Peyer's patch (tissue), 4 donors: ENCODE measurements at regions not wholly inside any gene's neighbourhood (a gene's known extent, or its start where the extent isn't known, plus 50 kb on each side); places are given as distances from the start of the nearest gene placed in this dataset.
A peak's percentile ranks its signal among the peaks of the same experiment; 100 is the strongest.

Source experiments
- DNase-seq, 3 donors: peaks; one replicate each; pipeline ENCODE4 v3.0.0-alpha.2; 2017 to 2019
- H3K27ac ChIP-seq, 4 donors: fragments of 200-600 bp; sonication (generic); one replicate each; pipeline ENCODE4 v1.5.1; 2016 to 2019
- H3K27me3 ChIP-seq, 2 donors: fragments of 200-600 bp; sonication (generic); one replicate each; pipeline ENCODE4 v1.5.1; 2019
- H3K36me3 ChIP-seq, 3 donors: fragments of 200-600 bp; sonication (generic); one replicate each; pipeline ENCODE4 v1.5.1; 2016 to 2019
- H3K4me1 ChIP-seq, 4 donors: fragments of 200-600 bp; sonication (generic); one replicate each; pipeline ENCODE4 v1.5.1; 2016 to 2019
- H3K4me3 ChIP-seq, 4 donors: fragments of 200-600 bp; sonication (generic); 1 replicate in 3 of 4; 2 replicates in 1 of 4; pipeline ENCODE4 v1.5.1; 2016 to 2019; ENCODE audit warnings: mild to moderate bottlenecking in 1 of 4
- H3K9me3 ChIP-seq, 4 donors: fragments of 200-600 bp; sonication (generic); one replicate each; pipeline ENCODE4 v1.5.1; 2016 to 2019; ENCODE audit warnings: mild to moderate bottlenecking in 1 of 4
- POLR2A ChIP-seq, 2 donors: fragments of 450-650 bp; IDR thresholded peaks; one replicate each; pipeline ENCODE4 v1.5.1; 2017; ENCODE audit warnings: antibody characterized with exemption in 2 of 2, mild to moderate bottlenecking in 2 of 2, moderate library complexity in 2 of 2
- TF ChIP-seq, protein P1 (sequence below), 6 experiments: fragments of 450-650 bp in 4 of 6; fragments of 200-600 bp in 2 of 6; sonication (generic) in 1 of 6; IDR thresholded peaks; one replicate each; pipeline ENCODE4 v1.5.1; 2017 to 2019; ENCODE audit warnings: antibody characterized with exemption in 6 of 6, mild to moderate bottlenecking in 3 of 6, moderate library complexity in 1 of 6

DNA sequence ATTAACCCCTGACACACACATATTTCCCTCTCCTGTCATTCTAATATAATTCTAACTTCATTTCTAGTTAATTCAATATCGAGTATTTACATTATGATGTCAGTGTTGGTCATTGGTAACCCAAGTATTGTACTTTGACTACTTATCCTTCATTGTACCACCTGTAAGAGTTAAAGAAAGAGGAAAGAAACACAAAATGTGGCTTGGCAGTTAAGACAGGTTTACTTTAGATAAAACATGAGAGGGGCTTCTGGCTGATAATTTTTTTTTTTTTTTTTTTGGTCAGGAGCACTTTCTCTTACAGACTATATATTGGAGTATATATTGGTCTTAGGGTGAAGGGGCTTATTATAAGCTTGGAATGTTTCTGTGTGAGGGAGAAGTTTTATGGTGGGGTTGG is 57.0 kb upstream of the ACYP2 start:
- no peaks in the 10 kb centered on the region for H3K4me1 ChIP-seq
- H3K27me3 ChIP-seq = no peaks in the 10 kb centered on the region
- H3K27ac ChIP-seq = no peak overlapping the region
- no peak for DNase-seq
- peaks cover 0 to 1% (median 0%) of the 10 kb centered on the region in 4 donors for H3K9me3 ChIP-seq
- no peaks in the 10 kb centered on the region for H3K36me3 ChIP-seq
- H3K4me3 ChIP-seq = no peak overlapping the region
- TF ChIP-seq, protein P1, sequence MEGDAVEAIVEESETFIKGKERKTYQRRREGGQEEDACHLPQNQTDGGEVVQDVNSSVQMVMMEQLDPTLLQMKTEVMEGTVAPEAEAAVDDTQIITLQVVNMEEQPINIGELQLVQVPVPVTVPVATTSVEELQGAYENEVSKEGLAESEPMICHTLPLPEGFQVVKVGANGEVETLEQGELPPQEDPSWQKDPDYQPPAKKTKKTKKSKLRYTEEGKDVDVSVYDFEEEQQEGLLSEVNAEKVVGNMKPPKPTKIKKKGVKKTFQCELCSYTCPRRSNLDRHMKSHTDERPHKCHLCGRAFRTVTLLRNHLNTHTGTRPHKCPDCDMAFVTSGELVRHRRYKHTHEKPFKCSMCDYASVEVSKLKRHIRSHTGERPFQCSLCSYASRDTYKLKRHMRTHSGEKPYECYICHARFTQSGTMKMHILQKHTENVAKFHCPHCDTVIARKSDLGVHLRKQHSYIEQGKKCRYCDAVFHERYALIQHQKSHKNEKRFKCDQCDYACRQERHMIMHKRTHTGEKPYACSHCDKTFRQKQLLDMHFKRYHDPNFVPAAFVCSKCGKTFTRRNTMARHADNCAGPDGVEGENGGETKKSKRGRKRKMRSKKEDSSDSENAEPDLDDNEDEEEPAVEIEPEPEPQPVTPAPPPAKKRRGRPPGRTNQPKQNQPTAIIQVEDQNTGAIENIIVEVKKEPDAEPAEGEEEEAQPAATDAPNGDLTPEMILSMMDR (IDR thresholded peaks at IDR 0.05) = no peak
- no peak for TF ChIP-seq POLR2A (IDR thresholded peaks at IDR 0.05)

DNA sequence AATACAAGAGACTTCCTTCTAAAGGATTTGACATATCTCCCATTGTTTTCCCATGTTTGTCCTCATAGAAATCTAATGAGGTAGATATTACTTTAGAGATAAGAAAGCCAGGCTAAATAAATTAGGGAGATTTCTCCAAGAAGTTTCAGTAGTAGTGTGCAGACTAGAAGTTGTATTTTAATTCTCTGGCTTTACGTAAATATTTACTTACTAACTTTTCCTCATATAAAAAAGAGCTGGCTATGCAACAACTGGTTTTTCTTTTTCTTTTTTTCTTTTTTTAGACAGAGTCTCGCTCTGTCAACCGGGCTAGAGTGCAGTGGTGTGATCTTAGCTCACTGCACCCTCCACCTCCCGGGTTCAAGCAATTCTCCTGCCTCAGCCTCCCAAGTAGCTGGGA is 60.6 kb upstream of the ACYP2 start:
- no peak for DNase-seq
- Histone ChIP-seq H3K9me3 (peaks cover 0 to 4% (median 0%) of the 10 kb centered on the region in 4 donors), H3K4me3 (no peak overlapping the region), H3K36me3 (no peaks in the 10 kb centered on the region), H3K27ac (peak overlapping the region in 1 of 4 donors; percentile 49), H3K4me1 (no peaks in the 10 kb centered on the region), H3K27me3 (no peaks in the 10 kb centered on the region)
- no peak for TF ChIP-seq POLR2A (IDR thresholded peaks at IDR 0.05)
- TF ChIP-seq, protein P1 (IDR thresholded peaks at IDR 0.05) = no peak

DNA sequence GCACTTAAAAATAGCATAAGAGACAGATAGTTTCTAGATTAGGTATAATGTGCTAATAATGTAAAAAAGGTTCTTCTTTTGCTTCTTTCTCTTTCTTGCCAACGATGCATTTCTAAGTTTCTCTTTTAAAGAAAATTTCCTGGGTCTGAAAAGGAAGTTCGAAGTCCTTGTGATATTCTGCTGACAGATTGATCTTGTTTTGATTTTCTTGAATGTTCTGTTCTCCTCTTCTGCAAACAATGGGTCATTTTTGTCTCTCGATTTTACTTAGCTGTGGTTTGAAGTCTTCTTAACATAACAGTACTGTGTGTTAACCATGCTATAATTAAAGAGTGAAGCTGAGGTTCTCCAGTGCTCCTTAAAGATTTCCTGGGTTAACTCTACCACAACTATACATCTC is 61.1 kb upstream of the ACYP2 start:
- peak overlapping the region in 2 of 4 donors; percentile 25 to 49 for H3K27ac ChIP-seq

DNA sequence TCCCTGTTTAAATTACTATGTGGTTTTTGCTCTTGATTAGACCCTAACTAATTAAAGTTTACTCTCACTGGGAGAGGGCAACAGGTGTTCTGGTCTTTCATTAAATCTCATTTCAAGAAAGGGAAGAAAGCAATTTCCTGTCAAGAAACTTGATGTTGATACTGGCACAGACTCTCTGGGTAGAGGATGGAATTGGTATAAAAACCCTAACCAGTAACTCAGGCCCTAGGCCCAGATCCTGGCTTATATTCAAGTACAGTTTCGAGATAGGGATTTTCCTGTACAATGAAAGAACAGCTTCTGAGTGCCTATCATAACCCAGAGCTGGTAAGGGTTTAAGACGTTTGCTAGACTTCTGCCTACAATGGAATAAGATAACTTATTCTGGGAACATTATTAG is 61.6 kb upstream of the ACYP2 start:
- no peaks in the 10 kb centered on the region for H3K4me1 ChIP-seq
- TF ChIP-seq, protein P1 (IDR thresholded peaks at IDR 0.05) = no peak
- H3K4me3 ChIP-seq = no peak overlapping the region
- peak overlapping the region in 2 of 4 donors; percentile 25 to 49 for H3K27ac ChIP-seq
- H3K36me3 ChIP-seq = no peaks in the 10 kb centered on the region
- H3K9me3 ChIP-seq = peaks cover 0 to 4% (median 0%) of the 10 kb centered on the region in 4 donors
- H3K27me3 ChIP-seq = no peaks in the 10 kb centered on the region
- DNase-seq = no peak

More for the DNA sequence above, 61.1 kb upstream of the ACYP2 start:
- Histone ChIP-seq H3K9me3 (peaks cover 0 to 4% (median 0%) of the 10 kb centered on the region in 4 donors), H3K27me3 (no peaks in the 10 kb centered on the region), H3K4me3 (no peak overlapping the region), H3K4me1 (no peaks in the 10 kb centered on the region), H3K36me3 (no peaks in the 10 kb centered on the region)
- no peak for DNase-seq
- TF ChIP-seq POLR2A (IDR thresholded peaks at IDR 0.05) = no peak
- TF ChIP-seq, protein P1 (IDR thresholded peaks at IDR 0.05) = no peak

DNA sequence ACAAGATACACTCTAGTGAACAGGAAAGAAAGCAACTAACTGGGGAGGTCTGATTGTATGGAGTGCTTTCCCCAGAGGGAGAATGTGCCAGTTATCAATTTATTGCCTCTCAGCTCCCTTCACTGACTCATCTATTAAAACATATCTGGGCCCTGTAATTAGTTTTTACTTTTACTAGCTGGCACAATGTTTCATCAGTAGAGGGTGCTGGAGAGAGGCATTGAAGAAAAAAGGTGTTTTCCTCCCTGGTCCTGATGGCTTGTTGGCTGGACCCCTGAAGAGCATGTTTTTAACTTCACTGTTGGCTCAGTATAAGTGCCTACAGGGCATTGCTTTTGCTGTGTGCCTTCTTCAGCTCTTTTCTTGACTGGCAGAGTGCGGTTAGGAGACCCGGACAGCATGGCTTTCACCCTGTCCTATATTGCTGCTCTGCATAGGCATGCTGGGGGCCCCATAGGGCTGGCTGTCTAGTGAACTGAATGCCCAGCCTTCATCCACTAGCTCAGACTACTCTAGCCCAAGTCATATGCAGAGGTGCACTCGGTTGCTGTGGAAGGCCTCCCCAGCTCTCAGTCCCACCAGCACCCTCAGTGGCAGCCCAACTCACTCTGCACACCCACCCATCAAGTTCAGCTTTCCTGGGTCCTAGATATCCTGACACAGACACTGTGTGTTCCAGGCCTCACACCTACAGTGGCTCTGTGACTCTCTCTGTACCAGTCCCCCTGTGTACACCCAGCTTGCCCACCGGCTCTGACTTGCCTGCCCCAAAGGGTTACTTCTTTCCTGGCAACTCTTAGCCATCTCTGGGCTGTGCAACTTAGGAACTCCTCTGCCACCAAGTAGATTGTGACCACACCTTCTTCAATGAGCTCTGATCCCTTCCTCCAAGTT is 62.3 kb upstream of the ACYP2 start:
- H3K36me3 ChIP-seq = no peaks in the 10 kb centered on the region
- peaks cover 0 to 4% (median 0%) of the 10 kb centered on the region in 4 donors for H3K9me3 ChIP-seq
- no peaks in the 10 kb centered on the region for H3K4me1 ChIP-seq
- DNase-seq = no peak
- TF ChIP-seq, protein P1 (IDR thresholded peaks at IDR 0.05) = peak in 1 of 6 experiments; percentile 12
- no peak for TF ChIP-seq POLR2A (IDR thresholded peaks at IDR 0.05)
- H3K27ac ChIP-seq = peak overlapping the region in 1 of 4 donors; percentile 49
- no peak overlapping the region for H3K4me3 ChIP-seq
- H3K27me3 ChIP-seq = no peaks in the 10 kb centered on the region
